HG02943 (cell line): ENCODE measurements at regions not wholly inside any gene's neighbourhood (a gene's known extent, or its start where the extent isn't known, plus 50 kb on each side); places are given as distances from the start of the nearest gene placed in this dataset.
"Not testable (repeated sequence)": the region's sequence is repeated elsewhere in the genome, so short reads cannot be mapped to it uniquely, and the experiment has no call there.

Experiments
- ATAC-seq: cut with Tn5 transposase; IDR thresholded peaks from one replicate; pipeline ENCODE4 v1.9.1; 2021; ENCODE audit warnings: mild to moderate bottlenecking, low read depth, moderate library complexity; ENCODE audit not compliant: unreplicated experiment

DNA sequence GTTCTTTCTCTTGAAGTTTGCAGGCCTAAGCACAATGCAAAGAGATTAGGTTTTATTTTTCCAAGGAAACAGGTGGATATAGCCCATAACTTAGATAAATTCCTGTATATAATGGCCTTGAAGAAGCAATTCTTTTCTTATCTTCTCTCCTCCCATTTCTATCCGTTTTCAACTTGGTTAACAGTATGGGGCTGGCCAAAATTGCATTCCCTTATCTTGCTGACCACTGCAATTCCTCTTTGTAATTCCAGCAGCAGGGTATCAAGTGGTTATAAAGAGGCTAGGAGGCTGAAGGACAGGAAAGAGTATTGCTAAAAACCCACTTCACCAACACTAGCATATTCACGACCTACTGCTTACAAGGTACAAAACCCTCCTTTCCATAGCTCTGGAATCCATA lies 643.5 kb upstream of the ID4 start:
- no peak for ATAC-seq

DNA sequence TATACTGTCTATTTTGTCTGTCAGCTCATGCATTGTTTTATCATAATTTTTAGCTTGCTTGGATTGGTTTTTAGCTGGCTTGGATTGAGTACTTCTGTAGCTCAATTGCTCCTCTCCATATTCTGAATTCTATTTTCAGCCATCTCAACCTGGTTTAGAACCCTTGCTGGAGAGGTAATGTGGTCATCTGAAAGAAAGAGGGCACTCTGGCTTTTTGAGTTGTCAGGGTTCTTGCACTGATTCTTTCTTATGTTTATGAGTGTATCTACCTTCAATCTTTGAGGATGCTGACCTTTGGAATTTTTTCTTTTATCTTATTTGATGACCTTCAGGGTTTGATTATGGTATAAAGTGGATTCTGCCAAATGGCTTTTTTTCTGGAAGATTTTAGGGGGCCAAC lies 632.7 kb upstream of the ID4 start:
- ATAC-seq: no peak

GRCh38 chr6:19205076-19205475 lies 632.1 kb upstream of the ID4 start:
- ATAC-seq: no peak

DNA sequence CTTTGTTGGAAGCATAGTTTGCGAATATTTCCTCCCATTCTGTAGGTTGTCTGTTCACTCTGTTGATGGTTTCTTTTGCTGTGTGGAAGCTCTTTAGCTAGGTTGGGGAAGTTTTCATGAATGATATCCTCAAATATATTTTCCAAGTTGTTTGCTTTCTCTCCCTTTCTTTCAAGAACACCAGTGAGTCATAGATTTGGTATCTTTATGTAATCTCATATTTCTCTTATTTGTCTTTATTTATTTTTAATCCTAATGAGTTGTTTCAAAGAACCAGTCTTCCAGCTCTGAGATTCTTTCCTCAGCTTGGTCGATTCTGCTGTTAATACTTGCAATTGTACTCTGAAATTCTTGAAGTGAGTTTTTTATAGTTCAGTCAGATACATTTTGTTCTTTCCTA lies 628.0 kb upstream of the ID4 start:
- no peak for ATAC-seq

DNA sequence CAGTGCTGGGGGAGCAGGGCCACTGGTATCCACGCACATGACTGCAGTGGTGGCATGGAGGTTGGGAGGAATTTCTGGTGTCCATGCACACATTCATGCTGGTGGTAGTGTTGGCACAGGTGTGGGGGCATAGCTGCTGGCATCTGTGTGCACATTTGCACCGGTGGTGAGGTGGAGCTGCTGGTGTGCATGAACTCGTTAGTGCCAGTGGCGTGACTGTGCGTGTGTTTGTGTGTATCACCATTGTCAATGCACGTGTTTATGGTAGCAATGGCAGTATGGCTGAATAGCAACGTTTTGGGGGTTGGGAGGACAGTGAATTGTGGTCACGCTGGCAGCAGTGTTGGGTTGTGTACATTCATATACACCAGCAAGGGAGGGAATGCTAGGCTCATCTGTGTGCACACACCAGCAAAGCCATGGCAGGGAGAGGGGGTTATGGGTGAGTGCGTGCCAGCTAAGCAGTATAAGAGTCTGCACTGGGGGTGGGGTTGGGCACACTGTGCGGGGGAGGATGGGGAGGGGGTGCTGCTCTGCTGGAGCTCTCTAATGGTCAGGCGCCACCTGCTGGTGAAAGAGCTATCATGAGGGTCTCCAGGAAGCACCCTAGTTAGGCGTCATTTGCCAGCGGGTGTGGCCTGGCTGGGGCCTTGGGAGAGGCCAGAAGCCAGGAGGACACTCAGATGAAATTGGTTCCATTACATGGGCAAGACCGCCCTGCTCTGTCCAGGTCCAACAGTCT lies 626.1 kb upstream of the ID4 start:
- no peak for ATAC-seq

GRCh38 chr6:19214231-19214630 lies 622.9 kb upstream of the ID4 start:
- ATAC-seq: no peak

DNA sequence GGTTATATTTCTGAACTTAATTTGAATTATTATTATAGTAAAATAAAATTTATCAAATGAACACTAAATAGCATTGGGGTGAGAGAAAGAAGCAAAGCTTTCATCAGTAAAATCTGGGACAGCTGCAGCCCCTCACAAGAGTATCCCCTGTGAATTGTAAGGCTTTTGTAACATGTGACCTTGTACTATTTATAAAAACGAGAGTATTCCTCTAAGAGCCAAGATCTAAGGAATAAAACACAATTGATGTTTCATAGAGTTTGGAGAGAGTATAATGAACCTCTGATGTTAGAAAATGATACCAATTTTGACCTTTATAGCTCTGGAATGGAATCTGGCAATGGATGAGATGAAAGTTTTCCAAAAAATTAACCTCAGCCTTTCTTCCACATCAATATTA lies 617.2 kb upstream of the ID4 start:
- no peak for ATAC-seq

- no peak for ATAC-seq
These were observed 605.1 kb upstream of the ID4 start for GRCh38 chr6:19231878-19232561.

- ATAC-seq: no peak
These were observed 591.5 kb upstream of the ID4 start for GRCh38 chr6:19245656-19246055.

GRCh38 chr6:19247181-19247580 lies 590.0 kb upstream of the ID4 start:
- not testable (repeated sequence) for ATAC-seq

DNA sequence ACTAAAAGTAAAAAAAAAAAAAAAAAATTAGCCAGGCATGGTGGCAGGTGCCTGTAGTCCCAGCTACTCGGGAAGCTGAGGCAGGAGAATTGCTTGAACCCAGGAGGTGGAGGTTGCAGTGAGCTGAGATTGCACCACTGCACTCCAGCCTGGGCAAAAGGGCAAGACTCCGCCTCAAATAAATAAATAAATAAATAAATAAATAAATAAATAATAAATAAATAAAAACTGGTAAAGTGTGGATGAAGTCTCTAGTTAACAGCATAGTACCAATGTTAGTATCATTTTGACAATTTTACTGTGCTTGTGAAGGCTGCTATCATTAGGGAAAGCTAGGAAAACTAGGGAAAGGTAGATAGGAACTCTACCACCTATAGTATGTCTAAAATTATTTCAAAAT lies 581.0 kb upstream of the ID4 start:
- not testable (repeated sequence) for ATAC-seq

- ATAC-seq: no peak
These were observed 575.5 kb upstream of the ID4 start for GRCh38 chr6:19261642-19262041.

- no peak for ATAC-seq
These were observed 569.1 kb upstream of the ID4 start for GRCh38 chr6:19268117-19268516.

- no peak for ATAC-seq
These were observed 568.5 kb upstream of the ID4 start for GRCh38 chr6:19268718-19269117.

GRCh38 chr6:19269341-19269898 lies 567.8 kb upstream of the ID4 start:
- no peak for ATAC-seq

- ATAC-seq: no peak
These were observed 566.6 kb upstream of the ID4 start for GRCh38 chr6:19270616-19271015.

GRCh38 chr6:19279273-19279684 lies 557.9 kb upstream of the ID4 start:
- no peak for ATAC-seq

DNA sequence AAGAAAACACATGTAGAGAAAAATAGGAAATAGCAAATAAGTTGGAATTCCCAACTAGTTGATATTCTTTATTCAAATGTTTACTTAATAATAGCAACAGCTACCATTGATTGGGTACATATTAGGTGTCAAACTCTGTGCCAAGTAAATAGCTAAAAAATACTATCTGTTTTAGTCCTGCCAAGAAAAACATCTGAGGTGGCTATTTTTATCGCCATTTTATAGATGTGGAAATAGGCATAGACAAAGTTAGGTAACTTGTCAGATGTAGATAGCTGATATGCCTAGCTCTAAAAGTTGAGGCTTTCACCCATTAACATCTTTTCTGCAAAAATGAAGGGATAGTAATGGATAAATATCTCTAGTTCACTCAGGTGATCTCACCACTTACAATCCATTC lies 549.2 kb upstream of the ID4 start:
- no peak for ATAC-seq

DNA sequence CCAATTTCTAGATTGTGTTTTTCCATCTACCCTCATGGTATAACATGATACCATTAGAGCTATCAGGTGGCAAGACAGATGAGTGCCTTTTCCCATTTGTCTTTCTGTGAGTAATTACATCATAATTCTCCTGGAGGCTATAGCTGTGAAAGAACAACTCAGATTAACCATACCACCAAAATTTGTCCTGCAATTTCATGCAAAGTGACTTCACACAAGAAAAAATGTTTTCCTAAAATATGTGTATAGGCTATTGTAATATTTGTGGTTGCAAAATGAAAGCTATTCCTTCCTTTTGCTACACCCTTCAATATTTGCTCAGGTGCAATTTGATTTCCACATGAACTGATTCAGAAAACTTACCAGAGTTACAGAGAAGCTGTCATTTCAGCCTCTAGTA lies 547.7 kb upstream of the ID4 start:
- ATAC-seq: no peak

- no peak for ATAC-seq
These were observed 539.3 kb upstream of the ID4 start for GRCh38 chr6:19297880-19298279.

DNA sequence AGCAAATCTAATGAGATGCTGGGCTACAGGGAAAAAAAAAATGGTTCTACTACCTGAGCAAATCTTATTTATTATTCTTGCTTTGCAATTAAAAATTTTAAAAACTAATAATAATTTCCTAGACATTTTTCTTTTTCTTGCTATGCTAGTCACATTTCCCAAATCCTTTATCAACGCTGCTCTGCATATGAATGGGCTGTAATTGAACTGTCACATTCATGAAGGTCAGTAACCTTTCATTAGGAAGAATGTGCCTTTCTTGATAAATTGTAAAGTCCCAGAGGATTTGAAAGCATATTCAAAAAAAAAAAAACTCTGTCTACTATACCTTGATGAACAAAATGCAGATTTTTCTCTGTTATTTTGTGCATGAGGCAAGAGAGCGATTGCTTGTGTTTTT lies 538.7 kb upstream of the ID4 start:
- ATAC-seq: no peak

DNA sequence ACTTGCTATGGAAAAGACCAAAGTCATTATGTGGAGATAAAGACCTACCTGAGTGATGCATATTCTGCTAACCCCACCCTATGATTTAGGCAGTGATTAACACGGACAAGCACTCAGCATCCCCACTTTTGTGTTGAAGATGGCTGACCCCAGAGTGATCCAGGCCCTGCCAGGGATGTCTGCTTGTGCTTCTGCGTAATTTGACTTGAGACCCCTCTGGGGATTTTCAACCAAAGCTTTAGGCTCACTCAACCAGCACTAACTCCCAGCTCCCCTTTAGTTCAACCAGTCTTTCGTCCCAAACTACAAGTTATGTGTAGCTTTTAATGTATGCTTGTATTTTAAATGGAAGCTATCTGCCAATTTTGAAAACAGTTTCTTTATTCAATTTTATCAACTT lies 538.0 kb upstream of the ID4 start:
- no peak for ATAC-seq
